Epidermal melanocyte (primary cell): ENCODE measurements at regions not wholly inside any gene's neighbourhood (a gene's known extent, or its start where the extent isn't known, plus 50 kb on each side); places are given as distances from the start of the nearest gene placed in this dataset.

Experiments used
- DNase-seq: peaks from one replicate; pipeline ENCODE4 v3.0.0; 2011; ENCODE audit warnings: low spot score; ENCODE audit not compliant: insufficient read length

DNA sequence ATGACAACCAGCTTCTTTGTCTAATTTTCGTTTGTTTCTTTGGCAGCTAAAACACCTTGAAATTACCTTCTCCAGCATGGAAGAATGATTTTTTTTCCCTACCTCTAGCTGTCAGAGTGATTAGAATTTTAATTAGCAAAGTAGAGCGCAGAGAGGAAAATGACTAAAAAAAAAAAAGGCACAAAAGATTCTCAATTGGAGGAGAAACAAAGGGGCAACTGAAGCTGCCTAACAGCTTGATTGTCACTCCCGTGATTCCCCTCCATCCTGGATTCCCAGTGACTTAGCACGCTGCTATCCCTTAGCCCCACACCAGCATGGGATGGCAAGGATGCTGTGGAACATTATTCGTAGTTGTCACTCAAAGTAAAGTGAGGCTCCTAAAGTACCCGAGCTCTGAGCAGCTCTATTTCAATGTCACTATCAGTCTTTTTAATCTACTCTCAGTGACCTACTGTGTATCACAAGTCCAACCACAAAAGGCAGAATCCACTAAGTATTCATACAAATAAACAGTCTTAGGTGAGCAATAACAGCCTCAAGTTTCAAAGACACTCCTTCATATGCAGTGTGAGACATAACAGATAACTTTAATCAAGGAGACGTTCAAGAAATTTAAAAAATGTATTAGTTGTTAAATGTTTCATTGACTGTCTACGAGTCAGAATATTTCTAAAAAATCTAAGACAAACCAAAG, 710.0 kb upstream of the GRAMD2B start:
- no peak for DNase-seq

DNA sequence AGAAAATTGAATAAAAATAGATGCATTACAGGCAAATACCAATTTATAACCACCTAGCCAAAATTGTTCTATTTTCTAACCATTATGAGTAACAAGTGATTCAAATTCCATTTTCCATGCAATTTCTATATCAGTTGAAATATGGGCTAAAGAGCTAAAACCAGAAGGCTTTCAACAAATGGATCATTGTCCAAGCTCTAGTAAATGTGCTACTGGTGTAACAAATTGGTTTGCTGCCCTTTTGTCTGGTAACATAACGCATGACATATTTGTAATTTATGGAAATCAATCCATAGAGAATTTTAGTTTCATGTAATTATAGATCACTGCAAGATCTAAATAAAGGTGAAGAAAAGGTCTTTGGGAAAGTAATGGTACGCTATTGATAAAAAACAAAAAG, 708.0 kb upstream of the GRAMD2B start:
- no peak for DNase-seq

GRCh38 chr5:125717209-125717608, 706.0 kb upstream of the GRAMD2B start:
- no peak for DNase-seq

- DNase-seq: no peak
Measured at GRCh38 chr5:125719681-125720347, 703.4 kb upstream of the GRAMD2B start.

DNA sequence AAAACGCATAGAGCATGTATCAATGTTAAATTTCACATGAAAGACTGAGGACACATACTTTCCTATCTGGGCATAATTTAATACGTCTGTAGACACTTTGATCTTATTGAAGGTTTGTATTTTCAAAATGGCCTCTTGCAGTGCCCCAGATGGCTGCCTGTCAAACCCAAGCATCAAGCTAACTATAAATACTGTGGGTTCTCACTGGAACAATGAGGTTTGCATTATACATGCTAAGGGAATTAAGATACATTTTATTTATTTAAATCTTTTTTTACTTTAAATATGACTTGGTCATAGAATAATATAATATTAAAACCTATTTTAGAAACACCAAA, 702.9 kb upstream of the GRAMD2B start:
- DNase-seq: no peak

DNA sequence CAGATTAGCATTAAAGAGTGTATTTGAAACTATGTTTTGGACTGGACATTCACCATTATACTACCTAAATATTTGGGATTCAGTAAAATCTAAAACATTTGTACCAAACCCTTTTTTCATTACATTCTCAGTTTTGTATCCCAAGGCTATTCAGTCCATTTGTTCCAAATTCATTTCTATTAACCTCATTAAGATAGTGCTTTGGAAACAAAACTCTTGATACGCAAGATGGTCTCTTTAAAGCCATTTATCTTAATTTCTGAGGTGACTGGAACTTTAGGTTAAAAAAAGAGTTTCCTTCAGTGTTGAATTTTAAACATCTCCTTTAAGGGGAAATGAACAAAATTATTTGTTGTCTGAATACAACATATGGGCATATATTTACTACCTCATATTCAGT, 702.5 kb upstream of the GRAMD2B start:
- no peak for DNase-seq

DNA sequence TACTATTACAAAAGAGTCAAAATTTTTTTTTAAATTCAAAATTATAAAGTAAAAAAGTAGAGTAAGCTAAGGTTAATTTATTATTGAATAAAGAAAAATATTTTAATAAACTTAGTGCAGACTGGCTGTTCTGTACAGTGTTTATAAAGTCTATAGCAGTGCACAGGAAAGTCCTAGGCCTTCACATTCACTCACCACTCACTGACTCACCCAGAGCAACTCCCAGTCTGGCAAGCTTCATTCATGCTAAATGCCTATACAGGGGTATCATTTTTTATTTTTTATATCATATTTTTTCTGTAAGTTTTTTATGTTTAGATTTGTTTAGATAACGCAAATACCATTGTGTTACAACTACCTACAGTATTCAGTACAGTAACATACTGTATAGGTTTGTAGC, 700.7 kb upstream of the GRAMD2B start:
- no peak for DNase-seq

- no peak for DNase-seq
Measured at GRCh38 chr5:125725691-125726090, 697.5 kb upstream of the GRAMD2B start.

DNA sequence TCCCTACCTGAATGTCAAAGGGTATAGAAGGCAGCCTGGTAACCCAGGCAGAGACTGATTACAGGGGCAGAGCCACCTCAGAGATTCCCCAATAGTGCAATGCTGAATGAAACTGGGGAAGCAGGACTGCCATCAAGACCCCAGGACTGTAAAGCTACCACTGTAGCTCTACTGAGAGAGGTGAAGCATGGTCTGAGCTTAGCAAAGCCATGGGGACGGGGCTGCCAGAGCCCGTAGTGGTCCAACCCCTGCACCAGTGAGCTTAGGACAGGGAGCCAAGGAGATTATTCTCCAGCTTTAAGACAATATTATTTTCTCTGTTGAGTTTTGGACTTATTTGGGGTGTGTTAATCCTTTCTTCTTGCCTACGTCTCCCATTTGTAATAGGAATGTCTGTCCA, 679.3 kb upstream of the GRAMD2B start:
- no peak for DNase-seq

DNA sequence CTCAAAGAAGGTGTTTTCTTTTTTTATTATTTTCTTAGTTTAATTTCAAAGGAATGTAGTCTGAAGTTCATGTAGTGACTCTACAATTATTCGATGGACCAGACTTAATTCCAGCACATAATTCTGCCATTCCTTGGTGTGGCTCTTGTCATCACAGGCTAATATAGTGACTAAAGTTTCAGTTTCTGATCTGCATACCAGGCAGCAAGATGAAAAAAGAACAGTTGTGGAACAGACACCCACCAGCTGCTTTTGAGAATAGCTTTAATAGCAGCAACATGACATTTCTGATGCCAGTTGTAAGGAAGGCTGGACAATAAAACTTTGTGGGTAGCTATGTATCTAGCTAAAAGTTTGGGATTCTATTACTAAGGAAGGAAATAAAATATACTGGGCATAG, 676.3 kb upstream of the GRAMD2B start:
- no peak for DNase-seq

DNA sequence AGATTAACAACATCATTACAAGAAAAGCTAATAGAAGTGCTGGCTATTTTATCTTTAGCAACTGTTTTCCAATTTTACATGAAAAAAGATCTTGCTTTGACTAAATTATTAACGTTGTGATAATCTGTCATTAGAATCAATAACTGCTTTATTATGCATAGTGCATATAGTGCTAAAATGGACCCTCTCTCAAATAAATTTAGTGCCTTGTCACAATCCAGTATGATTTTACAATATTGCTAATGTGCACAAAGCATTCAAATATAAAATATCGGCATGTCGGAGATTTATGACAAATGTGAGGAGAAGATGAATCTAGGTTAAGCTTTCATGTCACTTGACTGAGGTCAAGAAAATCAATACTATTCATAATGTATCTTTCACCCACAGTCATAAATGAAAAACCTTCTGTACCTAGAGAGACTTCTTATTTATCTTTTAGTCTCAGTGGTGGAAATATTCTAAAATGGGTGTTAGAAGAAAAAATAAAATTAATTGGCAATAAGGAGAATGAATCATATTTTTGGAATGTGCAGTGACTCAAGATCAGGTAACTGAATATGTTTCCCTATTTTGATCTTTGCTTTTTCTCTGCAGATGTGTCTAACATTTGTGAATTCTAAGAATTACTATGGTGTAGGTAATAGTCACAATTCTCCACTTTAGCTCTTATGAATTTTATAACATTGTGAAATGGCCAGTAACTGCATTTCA, 672.9 kb upstream of the GRAMD2B start:
- DNase-seq: no peak

GRCh38 chr5:125750861-125751186, 672.4 kb upstream of the GRAMD2B start:
- no peak for DNase-seq

GRCh38 chr5:125756456-125756855, 666.8 kb upstream of the GRAMD2B start:
- DNase-seq: no peak

DNA sequence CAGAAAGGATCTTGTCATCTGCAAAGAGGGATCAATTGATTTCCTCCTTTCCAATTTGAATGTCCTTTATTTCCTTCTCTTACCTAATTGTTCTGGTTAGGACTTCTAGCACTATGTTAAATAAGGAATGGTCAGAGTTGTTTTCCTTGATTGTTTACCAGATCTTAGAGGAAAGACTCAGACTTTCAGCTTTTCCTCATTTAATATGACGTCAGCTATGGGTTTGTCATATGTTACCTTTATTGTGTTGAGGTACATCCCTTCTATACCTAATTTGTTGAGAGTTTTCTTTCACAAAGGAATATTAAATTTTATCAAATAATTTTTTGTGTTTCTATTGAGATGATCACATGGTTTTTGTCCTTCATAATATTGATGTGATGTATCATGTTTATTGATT, 656.5 kb upstream of the GRAMD2B start:
- no peak for DNase-seq

GRCh38 chr5:125775896-125776295, 647.3 kb upstream of the GRAMD2B start:
- DNase-seq: no peak

GRCh38 chr5:125776656-125777139, 646.5 kb upstream of the GRAMD2B start:
- DNase-seq: no peak

- DNase-seq: no peak
Measured at GRCh38 chr5:125778791-125779190, 644.4 kb upstream of the GRAMD2B start.

- no peak for DNase-seq
Measured at GRCh38 chr5:125785407-125785806, 637.8 kb upstream of the GRAMD2B start.

DNA sequence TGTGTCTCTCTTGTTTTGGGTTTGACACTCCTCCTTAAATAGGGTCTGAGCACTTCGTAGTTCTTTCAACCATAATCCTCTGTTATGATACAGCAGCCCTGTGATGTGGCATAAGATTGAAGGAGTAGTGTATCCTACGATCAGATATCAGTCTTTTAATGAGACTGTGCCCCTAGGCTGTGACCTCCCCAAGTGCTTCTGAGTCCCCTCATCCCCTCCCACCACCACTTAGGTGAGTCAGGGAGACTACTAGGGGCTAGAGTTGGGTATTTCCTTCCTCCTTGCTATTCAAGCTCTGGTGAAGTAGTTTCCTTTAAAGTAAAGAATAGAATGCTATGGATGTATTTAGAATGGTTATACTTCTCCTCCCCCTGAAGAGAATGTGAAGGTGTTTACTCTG, 637.2 kb upstream of the GRAMD2B start:
- no peak for DNase-seq

DNA sequence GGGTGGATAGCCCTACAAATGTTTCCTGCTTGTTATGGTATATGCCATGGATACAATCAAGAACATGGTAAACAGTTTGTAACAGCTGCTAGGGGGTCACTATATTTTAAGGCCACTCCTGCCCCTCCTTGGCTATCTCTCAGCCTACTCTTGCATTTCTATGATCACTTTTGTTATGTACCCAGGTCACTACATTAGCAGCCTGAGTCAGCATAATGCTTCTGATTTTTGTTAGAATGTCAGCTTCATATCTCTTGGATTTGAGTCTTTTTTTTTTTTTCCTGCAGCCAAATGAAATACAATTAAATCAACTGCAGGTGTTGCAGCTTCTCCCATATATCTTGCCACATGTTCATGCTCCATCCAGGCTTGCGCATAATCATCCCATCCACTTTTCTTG, 629.7 kb upstream of the GRAMD2B start:
- no peak for DNase-seq

- DNase-seq: no peak
Measured at GRCh38 chr5:125794922-125795321, 628.3 kb upstream of the GRAMD2B start.

DNA sequence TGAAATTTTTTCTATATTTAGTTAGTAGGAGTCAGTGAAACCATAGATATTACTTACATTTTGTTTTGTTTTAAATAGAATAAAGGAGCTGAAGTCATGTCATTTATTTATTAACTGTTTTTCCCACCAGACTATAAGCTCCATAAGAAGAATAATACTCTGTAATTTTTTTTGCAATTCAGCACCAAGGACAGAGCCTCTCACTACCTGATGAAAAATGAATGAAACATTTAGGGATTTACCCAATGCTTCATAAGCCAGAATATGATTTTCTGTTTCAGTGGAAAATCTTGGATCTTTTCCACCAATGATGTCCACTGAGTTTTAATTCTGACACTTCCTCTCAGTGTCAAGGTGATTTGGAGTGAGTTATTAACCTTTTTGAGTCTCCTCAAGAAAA, 624.9 kb upstream of the GRAMD2B start:
- DNase-seq: no peak

DNA sequence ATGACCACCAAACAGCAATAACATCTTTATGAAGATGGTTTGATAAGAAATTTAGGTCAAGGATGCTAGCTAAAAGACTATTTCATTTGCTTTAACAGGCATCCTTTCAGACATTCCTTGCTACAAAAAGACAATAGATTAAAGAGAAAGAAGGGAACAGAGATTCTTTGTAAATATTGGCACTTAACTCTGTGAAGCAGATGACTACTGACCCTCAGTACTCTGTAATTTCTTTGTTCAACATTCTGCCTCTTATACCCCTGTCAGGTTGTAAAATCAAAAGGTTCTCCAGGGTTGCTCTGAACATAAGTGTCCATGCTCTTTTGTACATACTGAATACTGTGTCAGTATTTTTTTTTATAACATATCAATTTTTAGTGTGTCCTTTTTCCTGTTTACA, 610.6 kb upstream of the GRAMD2B start:
- DNase-seq: no peak
